SK-N-SH (cell line): ENCODE measurements at regions not wholly inside any gene's neighbourhood (a gene's known extent, or its start where the extent isn't known, plus 50 kb on each side); places are given as distances from the start of the nearest gene placed in this dataset.

Experiments
- FOXM1 ChIP-seq: IDR thresholded peaks from 2 replicates; pipeline ENCODE4 v1.4.0; 2012; ENCODE audit warnings: low read depth, mild to moderate bottlenecking
- JUND ChIP-seq: IDR thresholded peaks from 2 replicates; pipeline ENCODE4 v1.4.0; 2012
- TF ChIP-seq, protein P1 (sequence below): fragments of 200-600 bp; sonication (generic); IDR thresholded peaks from 2 replicates; pipeline ENCODE4 v1.6.1; 2017; ENCODE audit warnings: antibody characterized with exemption, mild to moderate bottlenecking, moderate library complexity

DNA sequence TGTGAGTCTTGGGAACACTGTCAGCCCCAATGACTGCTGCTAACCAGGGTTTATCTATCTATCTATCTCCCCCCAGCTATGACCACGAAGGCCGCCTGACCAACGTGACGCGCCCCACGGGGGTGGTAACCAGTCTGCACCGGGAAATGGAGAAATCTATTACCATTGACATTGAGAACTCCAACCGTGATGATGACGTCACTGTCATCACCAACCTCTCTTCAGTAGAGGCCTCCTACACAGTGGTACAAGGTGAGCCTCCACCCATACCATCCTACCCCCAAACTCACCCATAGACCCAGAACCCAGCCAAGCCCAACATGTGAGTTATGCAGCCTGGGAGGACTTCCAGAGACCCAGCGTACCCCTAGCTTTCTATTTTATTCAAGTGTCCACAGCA, 65.4 kb upstream of the WWC1 start:
- no peak for TF ChIP-seq JUND
- TF ChIP-seq, protein P1, sequence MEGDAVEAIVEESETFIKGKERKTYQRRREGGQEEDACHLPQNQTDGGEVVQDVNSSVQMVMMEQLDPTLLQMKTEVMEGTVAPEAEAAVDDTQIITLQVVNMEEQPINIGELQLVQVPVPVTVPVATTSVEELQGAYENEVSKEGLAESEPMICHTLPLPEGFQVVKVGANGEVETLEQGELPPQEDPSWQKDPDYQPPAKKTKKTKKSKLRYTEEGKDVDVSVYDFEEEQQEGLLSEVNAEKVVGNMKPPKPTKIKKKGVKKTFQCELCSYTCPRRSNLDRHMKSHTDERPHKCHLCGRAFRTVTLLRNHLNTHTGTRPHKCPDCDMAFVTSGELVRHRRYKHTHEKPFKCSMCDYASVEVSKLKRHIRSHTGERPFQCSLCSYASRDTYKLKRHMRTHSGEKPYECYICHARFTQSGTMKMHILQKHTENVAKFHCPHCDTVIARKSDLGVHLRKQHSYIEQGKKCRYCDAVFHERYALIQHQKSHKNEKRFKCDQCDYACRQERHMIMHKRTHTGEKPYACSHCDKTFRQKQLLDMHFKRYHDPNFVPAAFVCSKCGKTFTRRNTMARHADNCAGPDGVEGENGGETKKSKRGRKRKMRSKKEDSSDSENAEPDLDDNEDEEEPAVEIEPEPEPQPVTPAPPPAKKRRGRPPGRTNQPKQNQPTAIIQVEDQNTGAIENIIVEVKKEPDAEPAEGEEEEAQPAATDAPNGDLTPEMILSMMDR = no peak
- no peak for TF ChIP-seq FOXM1
